ENCODE measurements at regions not wholly inside any gene's neighbourhood (a gene's known extent, or its start where the extent isn't known, plus 50 kb on each side); places are given as distances from the start of the nearest gene placed in this dataset.

- Histone ChIP-seq H3K36me3 (ENCODE audit: insufficient read depth in 1 of 2, low read depth in 1 of 2) (no peaks in the 10 kb centered on the region), H3K4me1 (no peaks in the 10 kb centered on the region), H3K27me3 (ENCODE audit: insufficient read depth in 3 of 3, low read length in 2 of 3) (no peaks in the 10 kb centered on the region), H3K4me3 (no peak overlapping the region), H3K27ac (no peak overlapping the region), H3K9me3 (no peaks in the 10 kb centered on the region)
- ATAC-seq (no peak), DNase-seq (no peak)
- 81 to 87% (median 82%) methylated on average over 3 of the region's 3 CpGs for WGBS, 3 donors
- intact Hi-C loops (cut with DNase I), result no loop called here
- TF ChIP-seq CTCF (IDR thresholded peaks at IDR 0.05), result no peak
Observed at GRCh38 chr10:84935772-84936171, 607.4 kb downstream of the CCSER2 start.

GRCh38 chr10:84938117-84938905 is 609.9 kb downstream of the CCSER2 start:
- TF ChIP-seq CTCF (IDR thresholded peaks at IDR 0.05), result no peak
- H3K4me3 ChIP-seq, result no peak overlapping the region
- intact Hi-C loops (cut with DNase I), result no loop called here
- ATAC-seq (no peak), DNase-seq (no peak)
- no peaks in the 10 kb centered on the region for H3K27me3 ChIP-seq (ENCODE audit: insufficient read depth in 3 of 3, low read length in 2 of 3)
- H3K4me1 ChIP-seq, result no peaks in the 10 kb centered on the region
- 58 to 80% (median 62%) methylated on average over 4 of the region's 4 CpGs for WGBS, 3 donors
- no peaks in the 10 kb centered on the region for H3K36me3 ChIP-seq (ENCODE audit: insufficient read depth in 1 of 2, low read depth in 1 of 2)
- H3K27ac ChIP-seq, result no peak overlapping the region
- no peaks in the 10 kb centered on the region for H3K9me3 ChIP-seq

GRCh38 chr10:84943541-84943940 is 615.2 kb downstream of the CCSER2 start:
- no peak for TF ChIP-seq CTCF (IDR thresholded peaks at IDR 0.05)

GRCh38 chr10:84944187-84944586 is 615.8 kb downstream of the CCSER2 start:
- H3K36me3 ChIP-seq (ENCODE audit: insufficient read depth in 1 of 2, low read depth in 1 of 2), result no peaks in the 10 kb centered on the region
- no peak overlapping the region for H3K4me3 ChIP-seq
- ATAC-seq (no peak), DNase-seq (no peak)
- H3K4me1 ChIP-seq, result no peaks in the 10 kb centered on the region
- no peak overlapping the region for H3K27ac ChIP-seq
- H3K9me3 ChIP-seq, result no peaks in the 10 kb centered on the region
- TF ChIP-seq CTCF (IDR thresholded peaks at IDR 0.05), result no peak
- intact Hi-C loops (cut with DNase I), result no loop called here
- H3K27me3 ChIP-seq (ENCODE audit: insufficient read depth in 3 of 3, low read length in 2 of 3), result no peaks in the 10 kb centered on the region
- WGBS, 3 donors, result 16 to 26% (median 24%) methylated on average over 1 of the region's 1 CpG

More at GRCh38 chr10:84943541-84943940, 615.2 kb downstream of the CCSER2 start:
- Histone ChIP-seq H3K27ac (no peak overlapping the region), H3K27me3 (ENCODE audit: insufficient read depth in 3 of 3, low read length in 2 of 3) (no peaks in the 10 kb centered on the region), H3K36me3 (ENCODE audit: insufficient read depth in 1 of 2, low read depth in 1 of 2) (no peaks in the 10 kb centered on the region), H3K9me3 (no peaks in the 10 kb centered on the region), H3K4me1 (no peaks in the 10 kb centered on the region), H3K4me3 (no peak overlapping the region)
- no peak for DNase-seq
- WGBS, 3 donors, result 55 to 62% (median 61%) methylated on average over 1 of the region's 1 CpG
- no peak for ATAC-seq
- intact Hi-C loops (cut with DNase I), result no loop called here

GRCh38 chr10:84945791-84946190 is 617.4 kb downstream of the CCSER2 start:
- DNase-seq, result no peak
- Histone ChIP-seq H3K27me3 (ENCODE audit: insufficient read depth in 3 of 3, low read length in 2 of 3) (no peaks in the 10 kb centered on the region), H3K4me3 (no peak overlapping the region), H3K4me1 (no peaks in the 10 kb centered on the region), H3K27ac (no peak overlapping the region), H3K9me3 (no peaks in the 10 kb centered on the region), H3K36me3 (ENCODE audit: insufficient read depth in 1 of 2, low read depth in 1 of 2) (no peaks in the 10 kb centered on the region)
- intact Hi-C loops (cut with DNase I), result no loop called here
- WGBS, 3 donors, result 75 to 86% (median 84%) methylated on average over 1 of the region's 1 CpG
- no peak for ATAC-seq
- TF ChIP-seq CTCF (IDR thresholded peaks at IDR 0.05), result no peak

All from psoas muscle (tissue), 7 donors.